C4-2B (cell line): ENCODE measurements at regions not wholly inside any gene's neighbourhood (a gene's known extent, or its start where the extent isn't known, plus 50 kb on each side); places are given as distances from the start of the nearest gene placed in this dataset.

Experiments
- H3K27ac ChIP-seq: fragments of 450-650 bp; 2 replicates; pipeline ENCODE4 v1.5.1; 2017
- CTCF ChIP-seq: fragments of 450-650 bp; conservative IDR thresholded peaks from 2 replicates; pipeline ENCODE4 v1.5.1; 2017; ENCODE audit warnings: mild to moderate bottlenecking
- ZFX ChIP-seq: fragments of 450-650 bp; IDR thresholded peaks from 2 replicates; pipeline ENCODE4 v1.6.1; 2017

- TF ChIP-seq CTCF (no peak), ZFX (no peak)
- H3K27ac ChIP-seq = peak overlapping the region; percentile 68; the same call in 1 of the 2 replicates
These were observed 97.2 kb downstream of the TMEM18 start for GRCh38 chr2:579961-580360.

- peak overlapping the region; percentile 68 for H3K27ac ChIP-seq
- TF ChIP-seq CTCF = no peak
- no peak for TF ChIP-seq ZFX
These were observed 97.8 kb downstream of the TMEM18 start for GRCh38 chr2:579351-579886.

- no peak for TF ChIP-seq ZFX
- no peak for TF ChIP-seq CTCF
These were observed 100.9 kb downstream of the TMEM18 start for GRCh38 chr2:576292-576691.

GRCh38 chr2:575727-576236 is 101.4 kb downstream of the TMEM18 start:
- H3K27ac ChIP-seq = no peak overlapping the region
- TF ChIP-seq ZFX (no peak), CTCF (no peak)

More at GRCh38 chr2:576292-576691, 100.9 kb downstream of the TMEM18 start:
- H3K27ac ChIP-seq = no peak overlapping the region

GRCh38 chr2:575030-575726 is 102.0 kb downstream of the TMEM18 start:
- no peak overlapping the region for H3K27ac ChIP-seq
- no peak for TF ChIP-seq ZFX
- TF ChIP-seq CTCF = no peak

- no peak overlapping the region for H3K27ac ChIP-seq
- TF ChIP-seq CTCF = no peak
- TF ChIP-seq ZFX = no peak
These were observed 103.3 kb downstream of the TMEM18 start for GRCh38 chr2:573805-574392.

GRCh38 chr2:573025-573424 is 104.2 kb downstream of the TMEM18 start:
- TF ChIP-seq CTCF = no peak
- TF ChIP-seq ZFX = no peak
- no peak overlapping the region for H3K27ac ChIP-seq
